Smooth muscle cell (in vitro differentiated cells): ENCODE measurements at regions not wholly inside any gene's neighbourhood (a gene's known extent, or its start where the extent isn't known, plus 50 kb on each side); places are given as distances from the start of the nearest gene placed in this dataset.

Experiments used
- DNase-seq: peaks from one replicate; lab custom pipeline; 2025; ENCODE audit not compliant: unreplicated experiment; lab: John Stamatoyannopoulos, UW
- H2AFZ ChIP-seq: fragments of 200-600 bp; sonication (generic); 2 replicates; pipeline ENCODE4 v1.6.0; 2016; ENCODE audit warnings: antibody characterized with exemption, low read depth, mild to moderate bottlenecking
- H3F3A ChIP-seq: fragments of 200-600 bp; sonication (generic); 2 replicates; pipeline ENCODE4 v1.6.0; 2017; ENCODE audit warnings: antibody characterized with exemption, low read depth
- H3K27ac ChIP-seq: fragments of 200-600 bp; sonication (generic); 2 replicates; pipeline ENCODE4 v1.5.1; 2016; ENCODE audit warnings: low read depth, mild to moderate bottlenecking
- H3K27me3 ChIP-seq: fragments of 200-600 bp; sonication (generic); 2 replicates; pipeline ENCODE4 v1.6.1; 2016; ENCODE audit warnings: low read depth, mild to moderate bottlenecking
- H3K36me3 ChIP-seq: fragments of 200-600 bp; sonication (generic); 2 replicates; pipeline ENCODE4 v1.5.1; 2016; ENCODE audit warnings: low read depth
- H3K4me1 ChIP-seq: fragments of 200-600 bp; sonication (generic); 2 replicates; pipeline ENCODE4 v1.5.1; 2016; ENCODE audit warnings: low read depth
- H3K4me2 ChIP-seq: fragments of 200-600 bp; sonication (generic); 2 replicates; pipeline ENCODE4 v1.6.0; 2016; ENCODE audit warnings: mild to moderate bottlenecking
- H3K4me3 ChIP-seq: fragments of 200-600 bp; sonication (generic); 2 replicates; pipeline ENCODE4 v1.5.1; 2016; ENCODE audit warnings: mild to moderate bottlenecking
- H3K79me2 ChIP-seq: fragments of 200-600 bp; sonication (generic); 2 replicates; pipeline ENCODE4 v1.6.0; 2016; ENCODE audit warnings: low read depth, mild to moderate bottlenecking
- H3K9ac ChIP-seq: fragments of 200-600 bp; sonication (generic); 2 replicates; pipeline ENCODE4 v1.6.0; 2016; ENCODE audit warnings: low read depth
- H3K9me3 ChIP-seq: fragments of 200-600 bp; sonication (generic); replicated peaks from 2 replicates; pipeline ENCODE4 v1.5.1; 2016; ENCODE audit warnings: low read depth
- H4K20me1 ChIP-seq: fragments of 200-600 bp; sonication (generic); 2 replicates; pipeline ENCODE4 v1.6.0; 2016; ENCODE audit warnings: low read depth
- CTCF ChIP-seq: fragments of 200-600 bp; sonication (generic); IDR thresholded peaks from 2 replicates; pipeline ENCODE4 v1.5.1; 2017; ENCODE audit warnings: borderline replicate concordance, mild to moderate bottlenecking, antibody characterized with exemption; ENCODE audit not compliant: insufficient read depth, poor library complexity, severe bottlenecking
- WGBS: methylation state at CpG from one replicate; pipeline ENCODE4 v1.1.7; 2016; ENCODE audit warnings: low lambda C conversion rate; 5-methylcytosine and 5-hydroxymethylcytosine counted together

DNA sequence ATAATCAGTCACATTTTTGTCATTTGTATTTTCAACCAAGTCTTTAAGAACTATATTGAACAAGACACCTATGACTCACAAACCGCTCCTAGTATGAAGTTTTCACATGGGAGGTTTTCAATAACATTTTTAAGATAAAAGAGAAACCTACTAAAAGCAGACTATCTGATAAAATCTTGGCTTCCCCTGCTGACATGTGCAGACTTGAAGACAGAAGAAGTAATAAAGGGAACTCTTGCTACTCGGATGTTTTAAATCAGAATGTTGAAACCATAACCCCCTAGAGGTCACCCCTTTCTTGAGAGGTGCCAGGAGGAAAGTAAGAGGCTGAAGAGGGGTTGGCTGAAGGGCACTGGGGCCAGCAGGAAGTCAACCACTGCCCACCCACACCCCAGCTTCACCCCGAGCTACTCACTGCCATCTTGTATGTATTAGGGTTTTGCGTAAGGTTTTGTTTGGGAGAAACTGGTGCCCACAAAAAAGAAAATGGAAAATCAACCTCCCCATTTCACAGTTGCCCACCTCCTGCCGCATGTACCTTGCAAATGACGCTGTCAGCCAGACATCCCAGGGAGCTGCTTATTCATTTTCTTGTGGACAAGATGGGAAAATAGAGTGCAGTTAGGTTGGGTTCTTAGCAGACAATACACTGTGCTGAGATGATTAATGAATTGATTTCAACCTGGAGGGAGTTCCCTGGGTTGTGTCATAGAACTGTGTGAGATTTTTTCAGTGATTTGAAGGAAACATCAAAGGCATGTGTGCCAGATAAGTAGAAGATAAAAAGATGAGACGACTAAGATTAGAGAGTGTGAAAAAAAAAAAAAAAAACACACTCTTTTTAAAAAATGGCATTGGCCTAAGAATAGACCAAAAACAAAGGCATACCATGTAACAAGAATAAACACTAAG, 83.2 kb upstream of the TAB2 start:
- no peaks in the 10 kb centered on the region for H3K9me3 ChIP-seq
- H3K4me1 ChIP-seq = peaks cover 7% of the 10 kb centered on the region
- TF ChIP-seq CTCF = no peak
- no peaks in the 10 kb centered on the region for H3K27me3 ChIP-seq
- DNase-seq = no peak
- H3K79me2 ChIP-seq = no peaks in the 10 kb centered on the region
- no peaks in the 10 kb centered on the region for H3F3A ChIP-seq
- H2AFZ ChIP-seq = no peak overlapping the region
- H3K9ac ChIP-seq = no peak overlapping the region
- no peak overlapping the region for H3K4me3 ChIP-seq
- peak overlapping the region; percentile 45 for H3K4me2 ChIP-seq
- 40% methylated on average over 7 of the region's 7 CpGs for WGBS
- peak overlapping the region; percentile 83 for H3K27ac ChIP-seq
- H4K20me1 ChIP-seq = no peaks in the 10 kb centered on the region
- no peaks in the 10 kb centered on the region for H3K36me3 ChIP-seq

DNA sequence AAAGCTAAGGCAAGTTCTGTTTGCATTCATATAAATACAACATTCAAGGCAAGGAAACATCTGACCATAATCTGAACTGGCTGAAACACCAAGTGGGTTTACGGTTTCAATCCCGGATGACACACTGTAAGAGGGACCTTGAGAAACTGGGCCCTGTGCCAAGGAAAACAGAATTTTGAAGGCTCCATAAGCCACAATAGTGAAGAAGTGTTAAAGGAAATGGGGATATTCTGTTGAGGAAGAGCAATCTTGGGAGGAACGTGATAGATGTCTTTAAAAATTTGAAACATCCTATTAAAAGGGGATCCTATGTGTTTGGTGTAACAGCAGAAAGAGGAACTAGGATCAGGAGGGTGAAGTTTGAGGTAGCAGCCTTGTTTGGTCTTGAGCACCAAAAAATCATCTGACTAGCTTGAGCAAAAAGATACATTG, 82.4 kb upstream of the TAB2 start:
- Histone ChIP-seq H3K9me3 (no peaks in the 10 kb centered on the region), H3K4me2 (peak overlapping the region; percentile 13), H4K20me1 (no peaks in the 10 kb centered on the region), H3K79me2 (no peaks in the 10 kb centered on the region), H3F3A (no peaks in the 10 kb centered on the region), H3K27me3 (no peaks in the 10 kb centered on the region), H3K4me1 (peaks cover 7% of the 10 kb centered on the region), H3K36me3 (no peaks in the 10 kb centered on the region), H3K9ac (no peak overlapping the region), H3K27ac (peak overlapping the region; percentile 83), H2AFZ (no peak overlapping the region), H3K4me3 (no peak overlapping the region)
- no peak for DNase-seq
- TF ChIP-seq CTCF = no peak
- 25% methylated on average over 3 of the region's 3 CpGs for WGBS

DNA sequence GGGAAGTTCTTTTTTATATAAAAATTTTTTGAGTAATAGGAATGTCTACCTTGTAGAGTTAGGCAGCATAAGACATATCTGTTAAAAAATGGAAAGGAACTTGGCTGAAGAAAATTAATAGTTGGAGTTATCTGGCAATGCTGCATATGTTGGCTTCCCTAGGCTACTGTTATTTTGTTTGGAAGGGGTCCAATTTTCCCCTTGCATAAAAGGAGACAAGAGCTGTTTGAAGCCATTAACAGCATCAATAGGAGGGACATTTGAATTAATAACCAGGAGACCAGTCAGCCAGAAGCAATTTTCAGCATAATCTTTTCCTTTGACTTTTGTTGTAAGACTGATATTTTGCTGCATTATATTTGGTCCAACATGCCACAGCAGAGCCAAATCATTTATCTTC, 80.9 kb upstream of the TAB2 start:
- Histone ChIP-seq H3K4me2 (no peak overlapping the region), H3K27ac (no peak overlapping the region), H3K79me2 (no peaks in the 10 kb centered on the region), H3F3A (no peaks in the 10 kb centered on the region), H3K36me3 (no peaks in the 10 kb centered on the region), H3K4me3 (no peak overlapping the region), H2AFZ (no peak overlapping the region), H4K20me1 (no peaks in the 10 kb centered on the region), H3K9ac (no peak overlapping the region), H3K9me3 (no peaks in the 10 kb centered on the region), H3K4me1 (peaks cover 7% of the 10 kb centered on the region), H3K27me3 (no peaks in the 10 kb centered on the region)
- TF ChIP-seq CTCF = no peak
- DNase-seq = no peak

DNA sequence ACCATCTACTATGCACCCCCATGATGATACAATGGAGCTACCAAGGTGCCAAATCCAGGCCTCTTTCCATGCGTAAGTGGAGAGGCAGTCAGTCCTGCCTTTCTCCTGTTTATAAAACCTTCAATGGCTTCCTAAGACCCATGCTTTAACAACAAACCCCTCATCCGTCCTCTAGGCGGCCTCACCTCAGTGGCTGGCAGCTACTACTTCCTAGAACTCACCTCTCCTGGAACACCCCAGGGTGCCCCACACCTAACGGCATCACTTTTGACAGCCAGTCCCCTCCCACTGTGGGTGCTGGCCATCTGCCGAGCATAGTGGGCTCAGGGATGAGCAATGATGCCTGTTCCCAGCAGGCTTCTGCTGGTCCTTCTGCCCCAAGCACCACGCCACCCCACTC, 80.0 kb upstream of the TAB2 start:
- no peak for DNase-seq
- Histone ChIP-seq H3K27ac (no peak overlapping the region), H3K27me3 (no peaks in the 10 kb centered on the region), H3K4me1 (peaks cover 7% of the 10 kb centered on the region), H3F3A (no peaks in the 10 kb centered on the region), H3K4me2 (no peak overlapping the region), H3K36me3 (no peaks in the 10 kb centered on the region), H3K4me3 (no peak overlapping the region), H3K9me3 (no peaks in the 10 kb centered on the region), H4K20me1 (no peaks in the 10 kb centered on the region), H3K79me2 (no peaks in the 10 kb centered on the region), H3K9ac (no peak overlapping the region), H2AFZ (no peak overlapping the region)
- WGBS = 93% methylated on average over 6 of the region's 6 CpGs
- no peak for TF ChIP-seq CTCF
